OCI-LY7 (cell line): ENCODE measurements at regions not wholly inside any gene's neighbourhood (a gene's known extent, or its start where the extent isn't known, plus 50 kb on each side); places are given as distances from the start of the nearest gene placed in this dataset.

ENCODE experiments used
- CTCF ChIP-seq: fragments of 200-600 bp; sonication (generic); conservative IDR thresholded peaks from 2 replicates; pipeline ENCODE4 v1.5.1; 2014; ENCODE audit warnings: mild to moderate bottlenecking, antibody characterized with exemption, low read length, moderate library complexity, mixed read lengths
- EZH2phosphoT487 ChIP-seq: fragments of 200-600 bp; sonication (generic); IDR thresholded peaks from 2 replicates; pipeline ENCODE4 v1.6.1; 2018; ENCODE audit warnings: low read depth, borderline replicate concordance, mild to moderate bottlenecking, mixed run types, antibody characterized with exemption, low read length, moderate library complexity, mixed read lengths

- no peak for TF ChIP-seq CTCF
- no peak for TF ChIP-seq EZH2phosphoT487
Measured at GRCh38 chr13:88125055-88125454, 453.9 kb downstream of the SLITRK5 start.
